ENCODE measurements at regions not wholly inside any gene's neighbourhood (a gene's known extent, or its start where the extent isn't known, plus 50 kb on each side); places are given as distances from the start of the nearest gene placed in this dataset.

DNA sequence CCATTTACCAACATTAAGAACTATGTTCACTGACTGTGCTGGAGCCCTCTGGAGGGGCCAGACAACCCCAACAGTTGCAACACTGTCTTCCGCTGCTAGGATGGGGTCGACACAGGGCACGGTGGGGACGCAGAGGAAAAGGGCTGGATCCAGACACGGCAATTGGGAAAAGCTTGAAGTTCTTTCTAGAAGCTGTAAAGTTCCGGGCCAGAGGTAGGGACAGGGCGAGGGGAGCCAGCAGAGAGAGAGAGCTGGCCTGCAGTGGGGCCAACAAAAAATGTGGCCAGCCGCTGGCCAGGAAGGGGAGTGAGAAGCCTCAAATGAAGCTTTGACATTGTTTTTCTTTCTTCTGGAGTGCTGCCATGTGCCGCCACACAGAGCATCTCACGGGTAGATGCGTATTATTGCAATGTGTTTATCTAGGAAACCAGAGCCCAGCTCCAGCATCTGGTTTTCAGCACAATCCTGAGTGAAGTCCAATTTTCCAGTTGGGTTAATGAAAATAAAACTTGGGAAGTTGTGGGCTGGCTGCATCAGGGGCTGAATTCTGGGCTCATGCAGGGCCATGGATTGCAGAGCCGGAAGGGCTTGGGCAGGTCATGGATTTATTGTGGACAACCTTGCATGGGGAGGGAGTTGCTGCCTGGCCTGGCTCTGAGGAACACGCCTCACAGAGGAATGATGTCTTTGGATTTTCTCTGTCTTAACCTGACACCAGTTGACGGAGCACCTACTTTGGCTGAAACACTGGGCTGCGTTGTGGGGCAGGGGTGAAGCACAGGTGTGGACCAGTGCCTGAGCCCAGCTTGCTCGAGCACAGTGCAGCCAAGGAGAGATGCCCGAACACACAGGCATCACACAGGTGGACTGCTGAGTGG, 67.6 kb upstream of the AMPD3 start:
- peak; percentile 5 for DNase-seq

DNA sequence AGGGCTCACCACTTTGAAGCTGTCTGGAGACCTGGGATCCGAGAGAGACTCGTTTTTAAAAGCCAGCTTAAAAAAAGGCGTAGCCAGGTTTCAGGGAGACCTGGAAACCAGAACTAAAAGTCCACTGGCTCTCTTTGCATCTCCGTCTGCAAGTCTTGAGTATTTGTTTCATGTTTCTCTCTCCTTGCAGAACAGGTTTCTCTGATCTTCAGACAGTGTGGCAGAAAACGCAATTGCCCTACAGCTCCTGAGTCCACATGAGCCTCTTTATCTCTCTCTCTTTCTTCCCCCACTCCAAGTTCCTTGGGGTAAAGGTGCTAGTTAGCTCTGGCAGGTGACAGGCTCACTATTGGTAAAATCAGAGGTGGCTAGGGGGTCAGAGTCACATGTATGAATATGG, 67.0 kb upstream of the AMPD3 start:
- DNase-seq, result no peak

DNA sequence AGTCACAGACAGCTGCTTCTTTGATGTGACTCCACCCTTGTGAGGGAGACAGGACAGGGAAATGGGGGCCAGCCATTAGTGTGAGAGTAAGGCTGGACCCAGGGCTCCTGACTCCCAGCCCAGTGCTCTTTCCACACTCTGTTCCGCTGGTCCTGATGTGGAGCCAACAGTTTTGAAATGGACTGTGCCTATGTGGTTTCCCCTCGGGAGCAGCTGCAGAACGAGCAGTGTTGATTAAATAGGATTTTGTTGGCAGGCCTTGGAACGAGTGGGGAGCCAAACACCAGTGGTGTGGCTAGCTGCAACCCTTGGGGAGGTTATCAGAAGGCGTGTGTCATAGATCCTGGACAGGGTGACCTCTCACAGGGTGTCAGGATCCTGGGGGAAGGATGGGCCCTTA, 66.5 kb upstream of the AMPD3 start:
- no peak for DNase-seq

DNA sequence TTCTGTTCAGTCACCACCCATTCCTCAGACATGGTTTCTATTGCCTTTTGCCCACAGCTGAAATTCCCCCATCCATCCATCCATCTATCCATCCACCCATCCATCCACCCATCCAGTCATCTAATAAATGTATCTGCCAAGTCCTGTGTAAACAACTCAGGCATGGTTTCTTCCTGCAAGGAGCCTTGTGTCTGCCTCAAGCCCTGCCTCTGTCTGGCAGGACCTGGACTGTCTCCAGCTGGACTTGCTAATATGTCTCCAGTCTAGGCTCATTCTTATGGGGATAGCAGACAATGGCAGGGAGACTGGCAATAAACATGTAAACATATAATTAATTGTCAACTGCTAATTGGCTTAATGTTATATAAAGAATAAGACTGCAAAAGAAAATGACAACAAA, 64.7 kb upstream of the AMPD3 start:
- DNase-seq, result no peak

DNA sequence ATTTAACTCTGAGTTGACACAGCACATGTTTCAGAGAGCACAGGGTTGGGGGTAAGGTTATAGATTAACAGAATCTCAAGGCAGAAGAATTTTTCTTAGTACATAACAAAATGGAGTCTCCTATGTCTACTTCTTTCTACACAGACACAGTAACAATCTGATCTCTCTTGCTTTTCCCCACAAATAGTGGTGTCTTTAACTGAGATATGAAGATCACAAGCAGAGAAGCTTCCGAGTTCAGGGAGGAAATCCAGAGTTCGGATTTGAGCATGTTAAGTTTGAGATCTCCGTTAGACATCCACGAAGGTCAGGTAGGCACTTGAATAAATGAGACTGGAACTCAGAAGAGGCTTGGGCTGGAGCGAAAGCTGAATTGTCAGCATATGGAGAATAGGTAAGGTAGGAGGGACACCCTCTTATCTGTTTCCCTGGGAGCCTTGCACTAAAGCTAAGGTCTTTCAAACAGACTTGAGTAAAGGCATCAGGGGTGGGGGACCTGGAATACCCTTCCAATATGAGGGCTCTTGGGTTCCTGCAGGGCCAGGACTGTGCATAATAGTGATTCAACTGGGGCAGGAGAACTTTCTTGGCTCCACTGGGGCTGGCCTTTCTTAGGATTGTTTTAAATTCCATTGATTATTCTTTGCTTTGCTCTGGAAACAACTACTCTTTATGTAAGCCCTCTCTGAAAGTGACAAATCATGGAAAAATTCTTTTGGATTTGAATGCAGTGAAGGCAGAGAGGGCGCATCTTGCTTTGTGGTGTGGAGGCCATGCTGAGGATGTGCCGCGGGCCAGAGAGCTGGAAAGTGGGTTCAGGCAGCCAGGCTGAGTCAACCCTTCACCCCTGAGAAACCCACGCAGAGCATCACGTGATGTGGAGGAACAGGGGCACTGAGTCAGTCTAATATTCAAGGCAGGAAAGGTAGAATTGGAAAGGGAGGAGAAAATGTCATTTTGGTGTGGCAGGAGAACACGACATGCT, 62.7 kb upstream of the AMPD3 start:
- DNase-seq, result no peak

DNA sequence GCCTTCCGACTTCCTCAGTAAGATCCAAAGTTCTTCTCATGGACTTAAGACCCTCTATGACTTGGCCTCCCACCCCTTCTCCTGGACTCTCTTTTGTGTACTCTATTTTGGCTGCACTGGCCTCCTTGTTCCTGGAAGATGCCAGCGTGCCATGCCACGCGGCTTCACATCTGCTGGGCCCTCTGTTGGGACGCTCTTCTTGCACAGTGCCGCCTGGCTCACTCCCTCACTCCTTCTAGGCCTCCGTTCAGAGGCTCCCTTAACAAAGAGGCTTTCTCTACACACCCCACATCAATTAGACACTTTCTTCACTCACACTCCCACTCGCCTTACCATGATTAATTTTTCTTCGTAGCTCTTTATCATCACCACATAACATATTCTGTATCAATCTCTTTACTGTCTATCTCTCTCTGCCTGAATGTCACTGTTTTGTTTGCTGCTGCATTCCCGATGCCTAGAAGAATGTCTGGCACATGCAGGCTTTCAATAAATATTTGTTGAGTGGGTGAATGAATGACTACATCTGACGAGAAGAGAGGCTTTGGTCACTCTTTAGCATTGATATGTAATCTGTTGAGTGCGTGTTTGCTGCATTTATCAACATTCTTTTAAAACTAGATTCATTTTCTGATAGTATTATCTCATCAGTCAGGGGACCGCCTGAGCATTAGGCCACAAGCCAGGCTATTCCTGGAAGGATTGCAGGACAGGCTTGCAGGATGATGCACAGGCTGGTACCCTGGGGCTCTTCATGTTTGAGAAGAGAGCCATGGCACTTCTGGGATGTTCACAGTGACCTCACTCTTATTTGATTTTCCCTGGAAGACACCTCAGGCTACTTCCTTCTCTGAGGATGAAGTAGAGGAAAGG, 60.6 kb upstream of the AMPD3 start:
- DNase-seq, result no peak

DNA sequence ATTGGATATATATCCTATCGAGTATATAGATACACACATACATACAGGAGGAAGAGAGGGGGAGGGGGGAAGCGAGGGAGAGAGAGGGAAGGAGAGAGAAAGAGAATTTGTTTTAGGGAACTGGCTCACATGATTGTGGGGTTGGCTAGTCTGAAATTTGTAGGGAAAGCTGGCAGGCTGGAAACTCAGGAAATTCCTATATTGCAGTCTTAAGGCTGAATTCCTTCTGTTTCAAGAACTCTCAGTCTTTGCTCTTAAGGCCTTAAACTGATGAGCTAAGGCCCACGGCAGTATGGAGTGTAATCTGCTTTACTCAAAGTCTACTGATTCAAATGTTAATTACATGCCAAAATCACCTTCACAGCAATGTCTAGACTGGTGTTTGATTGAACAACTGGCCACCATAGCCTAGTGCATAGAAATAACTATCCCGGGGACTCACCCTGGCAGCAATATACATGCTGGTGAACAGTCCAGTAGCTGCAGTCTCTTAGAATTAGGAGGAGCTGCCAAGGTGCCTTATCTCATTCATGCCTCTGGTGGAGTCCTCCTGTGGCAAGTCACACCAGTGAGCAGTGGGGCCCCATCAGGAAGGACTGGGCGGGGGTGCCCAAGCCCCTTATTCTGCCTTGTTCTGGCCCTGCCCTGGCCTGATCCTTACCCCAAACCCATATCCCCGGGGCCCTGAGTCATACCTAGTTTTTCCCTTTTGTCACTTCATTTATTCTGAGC, 59.7 kb upstream of the AMPD3 start:
- DNase-seq, result no peak

DNA sequence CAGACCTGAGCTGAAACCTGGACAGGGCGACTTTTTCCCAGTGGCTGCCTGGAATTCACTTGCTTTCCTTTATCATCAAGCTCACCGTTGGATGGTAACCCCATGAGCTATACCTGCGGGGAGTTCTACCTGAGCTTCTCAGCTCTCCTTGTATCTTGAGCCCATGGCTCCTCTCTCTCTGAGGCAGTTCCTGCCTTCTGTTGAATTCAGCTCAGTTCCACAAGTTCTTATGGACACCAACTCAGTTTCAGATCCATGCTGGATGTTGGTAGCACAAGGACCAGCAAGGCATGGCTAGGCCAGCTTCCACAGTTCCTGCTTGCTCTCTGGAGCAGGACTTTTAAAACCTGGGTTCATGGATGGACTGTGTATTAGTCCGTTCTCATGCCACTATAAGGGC, 58.3 kb upstream of the AMPD3 start:
- DNase-seq, result no peak

DNA sequence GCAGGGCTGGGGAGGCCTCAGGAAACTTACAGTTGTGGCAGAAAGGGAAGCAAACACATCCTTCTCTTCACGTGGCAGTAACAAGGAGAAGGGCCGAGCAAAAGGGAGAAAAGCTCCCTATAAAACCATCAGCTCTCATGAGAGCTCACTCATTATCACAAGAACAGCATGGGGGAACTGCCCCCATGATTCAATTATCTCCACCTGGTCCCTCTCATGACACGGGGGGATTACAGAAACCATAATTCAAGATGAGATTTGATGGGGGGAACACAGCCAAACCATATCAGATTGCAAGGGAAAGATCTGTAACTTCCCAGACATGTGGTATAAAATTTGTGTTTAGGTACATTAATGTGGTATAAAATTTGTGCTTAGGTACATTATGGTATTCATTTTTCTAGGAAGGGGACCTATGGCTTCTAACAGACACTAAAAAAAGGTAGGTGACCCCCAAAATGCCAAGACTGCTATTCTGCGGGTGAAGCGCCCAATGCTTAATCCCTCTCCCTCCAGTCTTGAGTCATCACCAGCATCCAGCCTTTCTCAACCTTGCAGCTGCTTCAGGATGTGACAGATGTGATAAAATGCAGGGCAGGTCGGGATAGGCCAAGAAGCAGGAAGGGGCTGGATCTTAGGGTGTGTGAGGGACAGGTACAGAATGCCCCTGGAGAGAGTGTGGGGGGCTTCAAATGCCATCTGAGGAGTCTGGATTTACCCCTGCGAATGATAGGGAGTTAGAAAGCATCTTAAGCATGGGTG, 57.7 kb upstream of the AMPD3 start:
- no peak for DNase-seq

DNA sequence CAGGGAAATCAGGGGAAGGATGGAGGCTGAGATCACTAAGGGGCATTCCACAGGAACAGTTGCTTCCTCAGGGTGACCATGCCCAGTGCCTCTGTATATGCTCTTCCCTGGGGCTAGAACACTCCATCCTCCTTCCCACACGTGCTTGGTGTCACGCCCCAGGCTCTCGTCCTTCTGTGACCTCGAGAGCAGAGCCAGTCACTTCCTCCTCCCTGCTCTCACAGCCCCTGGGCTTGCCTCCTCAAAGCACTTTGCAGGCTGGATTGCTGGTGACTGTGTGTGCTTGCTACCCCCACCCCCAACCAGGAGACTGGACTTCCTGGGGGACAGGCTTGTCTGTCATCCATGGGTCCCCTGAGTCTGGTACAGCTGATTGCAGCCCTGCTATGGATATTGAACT, 56.5 kb upstream of the AMPD3 start:
- no peak for DNase-seq

DNA sequence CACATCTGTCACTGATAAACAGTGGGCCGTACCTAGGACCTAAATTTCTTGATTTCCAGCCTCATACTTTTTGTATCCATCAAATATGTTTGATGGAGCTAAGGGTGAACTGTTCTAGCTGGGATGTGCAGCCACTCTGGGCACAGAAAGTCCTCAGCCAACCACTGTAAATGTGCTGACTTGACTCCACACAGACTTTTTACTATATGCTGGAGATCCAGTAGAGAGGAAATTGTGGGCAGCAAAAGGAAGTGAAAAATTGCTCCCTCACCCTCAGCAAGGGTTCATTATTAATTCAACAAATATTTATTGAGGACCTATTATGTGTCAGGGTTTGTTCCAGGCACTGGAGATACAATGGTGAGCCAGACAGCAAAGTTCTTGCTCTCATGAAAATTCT, 54.2 kb upstream of the AMPD3 start:
- no peak for DNase-seq

DNA sequence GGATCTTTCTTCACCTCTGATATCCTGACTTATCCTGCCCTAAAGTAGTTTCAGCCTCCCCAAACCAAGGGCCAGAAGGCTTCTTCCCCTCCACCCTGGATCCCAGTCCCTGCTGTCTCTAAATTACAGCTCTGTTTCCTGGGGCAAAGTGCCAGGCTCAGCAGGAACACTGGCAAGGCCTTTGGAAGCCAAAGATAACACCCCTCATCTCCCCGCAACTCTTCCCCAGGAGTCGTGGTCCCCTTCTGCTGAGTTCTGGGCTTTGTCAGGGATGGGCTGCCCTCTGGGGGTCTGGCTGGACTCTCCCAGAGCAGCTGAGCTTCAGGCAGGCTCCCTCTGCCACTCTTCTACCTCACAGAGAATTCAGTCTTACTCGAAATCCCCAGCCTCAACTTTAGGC, 53.8 kb upstream of the AMPD3 start:
- peak; percentile 48 for DNase-seq

DNA sequence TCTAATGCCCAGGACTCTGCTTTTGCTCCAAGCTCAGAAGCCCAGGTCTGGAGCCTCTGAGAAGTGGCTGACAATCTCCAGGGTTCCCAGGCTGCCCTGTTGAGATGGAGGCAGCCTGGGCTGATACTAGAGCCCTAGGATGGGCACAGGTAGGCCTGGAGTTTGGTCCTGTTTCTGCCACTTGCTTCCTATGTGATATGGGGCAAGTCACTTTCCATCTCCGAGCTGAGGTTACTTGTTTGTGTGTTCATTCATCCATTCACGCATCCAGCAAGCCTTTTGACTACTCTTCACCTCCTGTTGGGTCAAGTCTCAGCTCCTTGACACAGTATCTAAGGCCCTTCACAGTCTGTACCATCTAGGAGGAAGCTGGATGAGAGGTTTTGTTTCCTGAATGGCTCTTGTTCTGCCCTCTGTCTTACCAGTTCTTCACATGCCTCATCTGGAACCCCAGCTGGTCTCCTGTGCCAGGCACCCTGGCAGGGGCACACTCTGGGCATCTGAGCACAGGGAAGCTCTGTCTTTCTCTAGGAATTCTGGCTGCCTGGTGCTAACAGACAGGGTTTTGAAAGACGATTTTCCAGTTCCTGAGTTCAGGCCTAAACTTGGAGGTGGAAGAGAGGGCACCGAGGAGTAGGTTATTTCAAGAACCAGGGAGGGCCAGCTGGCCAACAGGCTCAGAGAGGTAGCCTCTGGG, 53.2 kb upstream of the AMPD3 start:
- no peak for DNase-seq

Measured in NCI-H446 treated with DMSO at 0.1 percent for 48 hours (cell line).